Fibroblast of upper back skin (primary cell): ENCODE measurements at regions not wholly inside any gene's neighbourhood (a gene's known extent, or its start where the extent isn't known, plus 50 kb on each side); places are given as distances from the start of the nearest gene placed in this dataset.

Experiments used
- DNase-seq: peaks from one replicate; pipeline ENCODE4 v3.0.0-alpha.2; 2013

GRCh38 chr17:13740686-13741085 is 139.0 kb upstream of the HS3ST3A1 start:
- no peak for DNase-seq

DNA sequence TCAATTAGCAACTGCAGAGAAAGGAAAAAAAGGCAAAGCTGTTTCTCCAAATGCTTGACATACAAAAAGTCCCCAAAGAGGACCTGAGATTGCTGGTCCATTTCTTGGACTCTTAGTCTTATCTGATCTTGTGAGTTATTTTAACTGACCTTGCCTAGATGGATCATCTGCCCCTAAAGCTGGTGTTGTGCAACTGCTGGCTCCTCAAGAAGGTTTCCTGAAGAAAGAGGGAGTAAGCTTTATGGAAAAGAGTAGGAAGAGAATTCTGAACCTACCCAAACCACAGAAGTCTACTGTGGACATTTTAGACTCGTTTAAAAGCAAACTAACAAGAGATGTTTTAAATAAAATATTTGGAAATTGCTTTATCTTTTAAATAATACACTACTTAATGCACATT is 140.0 kb upstream of the HS3ST3A1 start:
- no peak for DNase-seq

GRCh38 chr17:13743906-13744305 is 142.2 kb upstream of the HS3ST3A1 start:
- no peak for DNase-seq

DNA sequence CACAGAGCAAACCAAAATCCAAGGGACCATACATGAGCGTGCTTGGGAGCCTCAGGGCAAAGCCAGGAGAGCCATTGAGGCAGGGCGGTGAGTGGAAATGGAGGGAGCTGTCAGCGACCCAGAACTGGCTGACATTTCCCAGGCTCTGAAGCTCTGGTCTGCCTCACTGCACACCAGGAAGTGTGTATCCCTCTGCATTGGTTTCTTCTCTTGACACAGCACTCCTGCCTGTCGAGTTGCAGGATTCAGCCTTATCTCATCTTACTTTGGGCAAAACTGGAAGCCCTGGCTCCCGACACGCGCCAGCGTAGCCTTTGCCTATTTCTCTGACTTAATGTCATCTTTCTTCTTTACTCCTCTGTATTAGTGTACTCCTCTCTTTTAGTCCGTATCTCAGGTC is 144.7 kb upstream of the HS3ST3A1 start:
- DNase-seq = no peak

DNA sequence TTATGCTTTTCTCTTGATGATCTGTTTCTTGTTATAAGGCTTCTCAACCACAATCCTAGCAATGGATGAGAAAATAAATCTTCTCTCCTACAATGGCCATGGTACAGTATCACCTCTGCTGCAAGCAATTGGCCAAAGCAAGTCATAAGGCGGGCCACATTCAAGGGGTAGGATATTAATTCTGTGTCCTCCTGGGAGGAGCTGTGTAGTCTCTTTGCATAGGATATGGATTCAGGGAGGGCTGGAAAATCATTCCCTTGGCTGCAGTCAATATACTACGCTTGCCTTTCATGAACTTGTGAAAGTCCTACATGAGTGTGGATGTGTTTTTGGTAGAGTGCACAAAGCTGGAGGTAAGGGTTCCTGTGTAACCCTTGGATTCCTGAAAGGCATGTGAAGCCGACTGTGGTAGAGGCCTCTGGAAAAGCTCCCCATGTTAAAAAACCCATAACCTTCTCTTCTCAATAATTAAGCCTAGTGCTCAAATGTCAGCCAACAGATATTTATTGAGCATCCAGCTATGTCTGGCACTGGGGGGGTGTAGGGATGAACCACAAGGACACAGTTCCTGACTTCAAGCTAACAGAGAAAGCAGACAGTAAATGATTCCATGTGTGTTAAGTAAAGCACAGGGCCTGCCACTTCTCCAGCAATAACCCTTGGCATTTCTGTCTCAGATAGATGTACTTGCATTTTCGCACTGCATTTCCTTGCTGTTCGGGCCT is 147.6 kb upstream of the HS3ST3A1 start:
- DNase-seq = peak; percentile 80

GRCh38 chr17:13749891-13750235 is 148.1 kb upstream of the HS3ST3A1 start:
- no peak for DNase-seq

GRCh38 chr17:13750816-13751793 is 149.4 kb upstream of the HS3ST3A1 start:
- DNase-seq = peak; percentile 83

DNA sequence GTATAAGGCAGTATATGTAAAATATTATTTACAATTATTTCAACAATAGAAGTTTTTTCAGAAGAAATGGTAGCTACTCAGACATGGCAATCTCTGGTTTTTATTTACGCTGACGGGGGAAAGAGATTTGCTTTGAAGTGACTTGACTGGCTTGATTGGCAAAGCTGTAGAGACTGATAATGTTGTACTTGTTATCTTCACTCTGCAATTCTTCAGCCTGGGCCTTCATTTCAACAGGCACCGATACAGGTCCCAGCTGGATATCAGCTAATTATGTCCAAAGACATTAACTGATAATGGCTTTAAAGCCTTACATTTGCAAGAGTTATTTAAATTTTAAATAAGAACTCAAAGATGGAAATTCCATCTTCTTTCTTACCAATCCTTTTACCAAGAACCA is 151.4 kb upstream of the HS3ST3A1 start:
- DNase-seq = no peak

DNA sequence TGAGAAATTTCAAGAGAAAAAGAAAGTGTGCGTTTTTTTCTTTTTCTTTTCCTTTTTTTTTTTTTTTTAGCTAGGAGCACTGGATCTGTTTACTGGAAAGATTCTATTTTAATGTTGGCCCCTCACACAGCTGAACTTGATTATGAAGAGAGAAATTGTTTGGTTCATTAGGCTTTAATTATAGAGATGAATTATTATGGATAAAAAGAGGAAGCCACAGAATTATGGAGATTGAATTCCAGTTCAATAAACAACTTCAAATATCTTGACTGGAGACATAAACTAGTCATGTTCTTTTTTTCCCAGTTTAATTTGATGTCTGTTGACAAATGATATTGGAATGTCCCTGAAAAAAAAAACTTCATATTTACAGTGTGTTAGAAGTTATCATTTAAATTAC is 152.0 kb upstream of the HS3ST3A1 start:
- DNase-seq = no peak

DNA sequence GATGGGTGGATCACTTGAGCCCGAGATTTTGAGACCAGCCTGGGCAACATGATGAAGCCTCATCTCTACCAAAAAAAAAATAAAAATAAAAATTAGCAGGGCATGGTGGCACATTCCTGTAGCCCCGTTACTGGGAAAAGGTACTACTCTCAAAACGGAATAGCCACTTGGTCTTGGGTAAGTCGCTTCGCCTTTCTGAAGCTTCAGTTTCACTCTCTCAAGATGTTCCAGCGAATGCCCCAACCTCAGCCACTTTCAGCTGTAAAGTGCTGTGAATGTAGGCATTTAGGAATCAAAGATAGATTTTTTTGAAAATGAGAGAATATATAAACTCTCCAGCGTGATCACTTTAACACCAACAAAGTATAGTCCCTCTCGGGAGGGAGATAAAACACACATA is 154.1 kb upstream of the HS3ST3A1 start:
- DNase-seq = no peak

GRCh38 chr17:13756763-13757162 is 155.0 kb upstream of the HS3ST3A1 start:
- no peak for DNase-seq

GRCh38 chr17:13757871-13758270 is 156.1 kb upstream of the HS3ST3A1 start:
- no peak for DNase-seq

DNA sequence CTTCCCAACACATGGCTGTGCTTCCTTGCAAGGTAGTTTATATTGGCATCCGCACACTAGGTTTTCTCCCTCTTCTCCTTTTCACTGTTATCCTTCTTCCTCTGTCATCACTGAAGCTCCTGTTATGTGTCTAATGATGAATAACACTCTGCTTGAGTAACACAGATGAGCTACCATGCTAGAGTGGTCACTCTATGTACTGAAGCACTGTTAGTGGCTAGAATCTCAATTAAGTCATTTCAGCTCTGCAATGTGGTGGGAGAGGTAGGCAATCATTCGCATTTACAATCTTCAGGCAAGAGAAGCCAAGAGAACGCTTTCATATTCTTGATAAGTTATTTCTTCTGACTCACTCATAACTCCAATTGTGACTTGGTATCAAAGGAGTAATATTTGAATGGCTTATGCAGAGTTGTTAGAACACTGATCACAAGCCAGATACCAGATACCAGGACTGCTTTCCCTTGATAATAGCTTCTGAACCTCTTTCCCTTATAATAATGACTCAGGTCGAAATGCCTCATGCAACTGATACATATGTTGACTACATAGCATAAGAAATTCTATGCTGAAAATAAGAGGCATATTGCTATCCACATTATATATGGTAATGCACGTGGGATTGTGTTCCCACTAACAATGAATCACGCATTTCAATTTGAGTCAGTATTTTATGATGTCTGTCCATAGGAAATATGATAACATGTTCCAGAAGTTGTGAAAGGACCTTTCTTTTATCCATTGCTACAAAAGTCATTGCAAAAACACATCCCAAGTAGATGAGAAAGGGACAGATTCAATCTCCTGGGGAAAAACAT is 158.0 kb upstream of the HS3ST3A1 start:
- peak; percentile 22 for DNase-seq

- no peak for DNase-seq
Observed at GRCh38 chr17:13761038-13761603, 159.4 kb upstream of the HS3ST3A1 start.

- no peak for DNase-seq
Observed at GRCh38 chr17:13765701-13766100, 164.0 kb upstream of the HS3ST3A1 start.

GRCh38 chr17:13770702-13771101 is 169.0 kb upstream of the HS3ST3A1 start:
- DNase-seq = no peak

DNA sequence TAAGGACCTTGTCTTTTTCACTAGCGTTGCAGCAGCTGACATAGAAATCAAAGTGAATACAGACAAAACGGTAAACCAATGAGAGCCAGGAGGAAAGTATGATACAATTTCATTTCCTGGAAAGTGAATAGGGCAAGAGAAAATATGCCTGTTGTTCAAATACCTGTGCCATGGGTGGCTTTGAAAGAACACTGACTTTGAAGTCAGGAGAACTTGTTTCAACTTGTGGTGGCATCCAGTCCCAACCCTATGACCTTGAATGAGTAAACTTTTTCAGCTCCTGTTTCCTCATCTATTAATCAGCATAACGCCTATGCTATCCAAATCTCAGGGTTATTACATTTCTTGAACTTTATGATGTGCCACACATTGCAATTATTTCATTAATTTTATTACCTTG is 173.7 kb upstream of the HS3ST3A1 start:
- no peak for DNase-seq

GRCh38 chr17:13776027-13776551 is 174.4 kb upstream of the HS3ST3A1 start:
- peak; percentile 70 for DNase-seq

DNA sequence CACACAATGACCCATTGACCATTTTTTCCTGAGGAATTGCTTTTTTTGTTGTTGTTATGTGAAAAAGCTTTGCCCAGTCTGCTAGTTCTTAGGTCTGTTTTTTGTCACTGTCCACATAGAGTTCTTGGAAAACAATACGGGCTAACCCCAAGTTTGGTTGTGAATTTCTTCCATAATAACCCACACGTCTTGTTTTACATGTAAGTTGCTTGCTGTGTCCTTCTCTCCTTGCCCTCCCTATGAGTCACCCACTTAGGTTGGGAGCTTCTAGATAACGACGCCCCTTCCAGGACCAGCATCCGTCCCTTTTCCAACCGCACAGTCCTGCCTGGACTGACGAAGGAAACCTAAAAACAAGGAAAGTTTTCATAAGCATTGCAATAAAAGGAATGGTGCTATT is 175.3 kb upstream of the HS3ST3A1 start:
- no peak for DNase-seq

DNA sequence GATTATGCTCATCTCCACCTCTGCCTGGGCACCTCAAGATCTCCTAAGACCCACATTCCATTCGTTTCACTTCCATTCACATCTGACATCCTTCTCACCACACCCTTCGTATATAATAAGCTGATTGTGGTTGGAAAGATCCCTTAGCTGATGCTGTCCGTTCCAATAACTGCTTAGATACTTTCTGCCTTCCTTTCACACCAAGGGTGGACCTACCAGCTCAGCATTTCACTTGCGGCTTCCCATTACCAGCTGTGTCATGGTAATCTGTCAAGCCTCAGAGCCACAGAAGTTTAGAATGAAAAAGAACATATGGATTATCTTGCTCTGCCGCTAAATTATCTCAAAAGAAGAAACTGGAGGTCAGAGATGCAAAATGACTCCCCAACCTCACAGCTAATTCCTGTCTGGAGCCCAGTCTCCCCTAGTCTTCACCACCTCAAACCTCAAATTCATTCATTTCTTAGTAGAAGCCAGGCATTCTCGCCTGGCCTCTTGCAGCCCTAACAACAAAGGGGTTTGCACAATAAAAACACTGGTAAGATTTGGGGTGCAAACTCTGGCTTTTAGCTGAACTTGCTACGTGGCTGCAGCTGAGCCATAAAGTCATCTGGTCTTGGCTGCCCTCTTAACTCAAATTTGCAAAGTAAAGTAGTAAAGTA is 182.8 kb upstream of the HS3ST3A1 start:
- no peak for DNase-seq

GRCh38 chr17:13785981-13786598 is 184.4 kb upstream of the HS3ST3A1 start:
- peak; percentile 75 for DNase-seq

- no peak for DNase-seq
Observed at GRCh38 chr17:13787636-13788035, 185.9 kb upstream of the HS3ST3A1 start.
